GM12891 (cell line): ENCODE measurements at regions not wholly inside any gene's neighbourhood (a gene's known extent, or its start where the extent isn't known, plus 50 kb on each side); places are given as distances from the start of the nearest gene placed in this dataset.

Source experiments
- DNase-seq: peaks from one replicate; pipeline ENCODE4 v3.0.0; 2011; ENCODE audit warnings: low spot score; ENCODE audit not compliant: insufficient read length
- FAIRE-seq: peaks from 2 replicates; lab custom pipeline; 2011; peaks lifted over from hg19 to GRCh38; lab: Jason Lieb, UNC
- PAX5 ChIP-seq: IDR thresholded peaks from 2 replicates; pipeline ENCODE4 v1.6.1; 2011; ENCODE audit warnings: low read length, moderate library complexity, mild to moderate bottlenecking; ENCODE audit not compliant: insufficient read depth, severe bottlenecking
- POLR2A ChIP-seq: IDR thresholded peaks from 2 replicates; pipeline ENCODE4 v1.6.1; 2011; ENCODE audit warnings: low read depth, low read length, control low read depth
- POLR2AphosphoS5 ChIP-seq: IDR thresholded peaks from 2 replicates; pipeline ENCODE4 v1.6.1; 2011; ENCODE audit warnings: low read depth, low read length, control low read depth
- POU2F2 ChIP-seq: IDR thresholded peaks from 2 replicates; pipeline ENCODE4 v1.6.1; 2011; ENCODE audit warnings: low read depth, mild to moderate bottlenecking, control low read depth, low read length, moderate library complexity
- SPI1 ChIP-seq: IDR thresholded peaks from 2 replicates; pipeline ENCODE4 v1.6.1; 2011; ENCODE audit warnings: low read depth, low read length, control low read depth
- TAF1 ChIP-seq: IDR thresholded peaks from 2 replicates; pipeline ENCODE4 v1.6.1; 2011; ENCODE audit warnings: low read depth, low read length, control low read depth

DNA sequence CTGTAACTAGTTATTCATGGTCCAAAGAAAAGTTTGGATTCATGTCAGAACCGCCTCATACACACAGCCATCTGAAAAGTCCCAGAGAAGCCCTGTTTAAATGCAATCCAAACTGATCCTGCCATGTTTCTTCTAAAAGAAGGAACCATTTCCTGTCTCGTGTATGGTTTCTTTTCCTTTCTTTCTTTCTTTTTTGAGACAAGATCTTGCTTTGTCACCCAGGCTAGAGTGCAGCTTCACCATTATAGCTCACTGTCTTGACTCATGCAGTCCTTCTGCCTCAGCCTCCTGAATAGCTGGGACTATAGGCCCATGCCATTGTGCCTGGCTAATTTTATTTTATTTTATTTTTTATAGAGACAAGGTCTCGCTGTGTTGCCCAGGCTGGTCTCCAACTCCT, 77.4 kb upstream of the NSMCE3 start:
- FAIRE-seq (no peak), DNase-seq (no peak)
- TF ChIP-seq SPI1 (no peak), POLR2A (no peak), PAX5 (no peak), POLR2AphosphoS5 (no peak), TAF1 (no peak)

DNA sequence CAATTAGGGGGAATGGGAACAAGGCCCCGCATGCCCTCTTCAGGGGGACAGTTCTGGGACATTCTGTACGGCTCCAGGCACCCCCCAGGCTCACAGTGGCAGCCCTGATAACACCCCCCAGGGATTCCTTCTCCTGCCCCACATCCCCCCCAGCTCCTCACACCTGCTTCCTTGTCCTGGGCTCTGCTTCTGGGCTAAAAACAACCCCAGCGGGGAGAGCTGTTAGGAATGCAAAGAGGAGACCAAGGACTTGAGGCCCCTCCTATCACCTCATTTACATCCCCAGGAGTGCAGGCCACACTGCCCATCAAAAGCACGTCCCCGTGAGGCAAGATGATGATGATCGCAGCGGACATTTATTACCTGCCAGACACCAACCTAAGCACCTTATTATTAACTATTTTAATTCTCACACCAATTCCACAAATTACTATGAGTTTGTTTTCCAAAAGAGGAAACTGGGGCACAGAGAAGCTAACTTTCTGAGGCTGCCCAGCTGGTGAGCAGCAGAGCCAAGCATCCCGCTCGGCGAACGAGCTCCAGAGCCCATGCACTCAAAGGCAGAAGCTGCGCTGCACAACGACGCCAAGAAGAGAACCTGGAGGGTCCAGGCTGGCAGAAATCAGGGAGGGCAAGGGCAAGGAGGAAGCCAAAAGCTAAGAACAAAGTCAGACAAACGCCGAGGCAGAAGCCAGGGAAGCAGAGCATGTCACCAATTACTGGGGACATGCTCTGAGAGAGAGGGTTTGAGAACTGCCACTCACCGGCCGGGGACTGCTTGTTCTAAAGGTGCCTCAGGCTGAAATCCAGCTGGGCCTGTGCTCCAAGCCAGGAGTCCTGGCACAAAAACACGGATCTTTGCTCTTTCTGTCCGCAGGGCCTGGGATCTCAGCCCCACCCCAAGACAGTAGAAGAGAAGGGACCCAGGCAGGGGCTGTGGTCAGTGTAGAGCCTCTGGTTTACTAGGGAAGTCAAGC, 76.2 kb upstream of the NSMCE3 start:
- TF ChIP-seq POLR2A (no peak), SPI1 (no peak), POLR2AphosphoS5 (no peak), POU2F2 (no peak), TAF1 (no peak), PAX5 (no peak)
- FAIRE-seq = no peak
- no peak for DNase-seq

DNA sequence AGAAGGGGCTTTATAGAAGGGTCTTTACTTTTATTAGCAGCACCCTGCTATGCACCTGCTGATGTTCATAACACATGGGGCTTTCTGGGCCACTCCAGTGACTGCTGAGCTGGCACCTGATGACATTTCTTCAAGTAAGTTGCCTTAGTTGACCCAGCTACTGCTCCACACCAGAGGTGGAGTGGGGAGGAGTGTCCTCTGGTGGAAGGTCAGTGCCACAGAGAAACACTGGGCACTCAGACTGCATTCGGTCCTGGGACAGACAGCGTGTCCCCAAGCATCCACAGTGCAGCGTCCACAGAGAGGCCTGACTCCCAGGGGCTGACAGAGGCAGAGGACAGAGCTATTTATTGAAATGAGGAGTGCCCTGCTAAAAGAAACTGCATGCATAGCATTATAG, 74.9 kb upstream of the NSMCE3 start:
- no peak for TF ChIP-seq POU2F2
- TF ChIP-seq TAF1 = no peak
- TF ChIP-seq SPI1 = no peak
- no peak for TF ChIP-seq POLR2A
- no peak for TF ChIP-seq POLR2AphosphoS5
- no peak for TF ChIP-seq PAX5

DNA sequence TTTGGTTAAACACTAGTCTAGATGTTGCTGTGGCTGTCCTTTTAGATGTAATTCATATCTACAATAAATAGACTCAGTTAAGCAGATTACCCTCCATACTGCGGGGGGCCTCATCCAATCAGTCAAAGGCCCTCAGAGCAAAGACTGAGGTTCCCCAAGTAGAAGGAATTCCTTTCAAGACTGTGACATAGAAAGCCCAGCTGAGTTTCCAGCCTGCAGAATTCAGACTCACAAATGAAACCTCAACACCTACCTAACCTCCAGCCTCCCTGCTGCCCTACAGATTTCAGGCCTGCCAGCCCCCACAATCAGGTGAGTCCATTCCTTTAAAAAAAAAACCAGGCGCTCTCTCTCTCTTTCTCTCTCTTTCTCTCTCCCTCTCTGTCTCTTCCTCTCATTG, 73.6 kb upstream of the NSMCE3 start:
- no peak for FAIRE-seq
- TF ChIP-seq SPI1 (no peak), POLR2A (no peak), POLR2AphosphoS5 (no peak), TAF1 (no peak), PAX5 (no peak), POU2F2 (no peak)
- no peak for DNase-seq

More for the DNA sequence above, 74.9 kb upstream of the NSMCE3 start:
- DNase-seq = no peak
- FAIRE-seq = no peak

DNA sequence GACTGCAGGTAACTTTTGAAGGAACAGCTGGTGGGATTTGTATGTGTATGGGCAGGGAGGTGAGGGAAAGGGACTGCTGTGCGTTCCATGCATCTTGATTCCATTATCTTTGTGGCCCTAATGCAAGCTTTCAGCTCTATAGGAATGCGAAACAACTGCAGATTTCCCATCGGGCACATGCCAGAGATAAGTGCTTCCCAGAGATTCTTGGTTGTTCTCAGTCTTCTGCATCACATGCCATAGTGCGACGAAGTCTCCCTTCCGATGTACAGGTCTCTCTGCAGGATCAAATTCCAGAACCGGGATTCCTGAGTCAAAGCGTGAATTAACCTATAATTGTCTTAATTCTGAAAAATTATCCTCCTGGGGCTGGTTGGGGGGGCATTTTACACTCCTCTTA, 72.6 kb upstream of the NSMCE3 start:
- no peak for TF ChIP-seq TAF1
- FAIRE-seq (no peak), DNase-seq (no peak)

DNA sequence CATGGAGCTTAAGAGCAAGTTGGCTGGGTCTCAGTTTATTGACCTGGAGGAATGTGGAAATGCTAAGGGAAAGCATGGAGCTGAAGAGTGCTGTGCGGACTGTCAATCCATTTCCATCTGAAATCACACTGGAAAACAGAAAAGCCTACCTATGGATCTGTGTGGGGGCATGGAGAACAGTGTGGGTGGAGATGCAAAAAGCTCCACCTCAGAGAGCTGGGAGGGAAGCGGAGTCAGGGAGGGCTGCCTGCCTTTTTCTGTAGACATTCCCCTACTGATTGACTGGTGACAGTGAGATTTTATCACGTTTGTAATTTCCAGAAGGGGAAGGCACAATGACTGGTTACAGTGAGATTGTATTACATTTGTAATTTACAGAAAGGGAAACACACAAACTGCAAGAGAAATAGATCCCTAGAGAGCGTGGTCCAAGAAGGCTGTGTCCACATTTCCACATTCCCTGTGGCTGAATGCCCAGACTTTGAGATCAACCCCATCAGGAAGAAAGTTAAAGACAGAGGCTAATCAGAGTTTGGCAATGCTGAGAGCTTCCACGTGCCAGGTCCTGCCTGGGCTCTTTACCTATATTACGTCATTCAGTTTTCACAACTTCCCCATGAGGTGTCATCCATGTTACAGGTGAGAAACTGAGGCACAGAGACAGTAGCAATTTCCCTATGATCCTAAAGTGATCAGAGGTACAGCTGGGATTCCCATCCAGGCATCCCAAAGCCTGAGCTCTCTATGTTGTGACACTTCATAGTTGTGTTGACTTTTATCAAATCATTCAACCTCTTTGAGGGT, 67.7 kb upstream of the NSMCE3 start:
- FAIRE-seq = no peak
- no peak for DNase-seq

DNA sequence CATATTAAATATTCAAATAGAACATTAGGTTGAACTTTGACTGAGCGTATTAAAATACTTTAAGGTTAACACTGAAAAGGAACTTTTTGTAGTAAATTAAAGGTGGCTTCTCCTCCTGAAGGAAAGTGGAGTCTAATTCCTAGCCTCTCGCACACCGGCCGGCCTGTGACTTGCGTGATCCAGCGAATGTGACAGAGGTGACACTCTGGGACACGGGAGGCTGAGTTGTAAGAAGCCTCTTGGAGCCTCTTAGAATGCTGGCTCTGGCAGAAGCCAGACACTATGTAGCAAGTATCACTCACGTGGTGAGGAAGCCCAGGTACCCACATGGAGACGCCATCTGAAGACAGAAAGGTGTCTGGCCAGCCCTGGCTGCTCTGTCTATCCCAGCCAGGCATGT, 64.9 kb upstream of the NSMCE3 start:
- TF ChIP-seq POU2F2 (no peak), PAX5 (no peak), POLR2AphosphoS5 (no peak), TAF1 (no peak), SPI1 (no peak), POLR2A (no peak)
- DNase-seq (no peak), FAIRE-seq (no peak)

More for the DNA sequence above, 67.7 kb upstream of the NSMCE3 start:
- TF ChIP-seq POU2F2 (no peak), PAX5 (no peak), POLR2A (no peak), POLR2AphosphoS5 (no peak), TAF1 (no peak), SPI1 (no peak)

DNA sequence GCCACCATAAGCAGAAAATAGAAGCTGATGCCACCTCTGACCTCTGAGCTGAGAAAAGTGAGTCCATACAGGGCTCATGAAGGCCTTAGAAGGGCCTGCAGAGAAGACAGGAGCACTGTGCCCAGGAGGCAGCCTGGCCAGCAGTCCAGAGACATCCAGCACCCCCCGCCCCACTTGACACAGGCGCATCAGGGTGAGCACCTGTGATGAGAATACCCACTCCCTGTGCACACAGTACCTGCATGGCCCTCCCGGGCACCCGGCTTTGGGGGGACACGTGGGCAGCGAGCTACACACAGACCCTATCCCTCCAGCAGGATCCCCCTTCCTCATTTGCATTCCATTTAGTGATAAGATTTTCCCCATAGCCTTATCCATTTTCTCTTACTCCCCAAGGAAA, 63.6 kb upstream of the NSMCE3 start:
- TF ChIP-seq POLR2A (no peak), TAF1 (no peak), POU2F2 (no peak), PAX5 (no peak), POLR2AphosphoS5 (no peak), SPI1 (no peak)
- FAIRE-seq = no peak
- DNase-seq = no peak

DNA sequence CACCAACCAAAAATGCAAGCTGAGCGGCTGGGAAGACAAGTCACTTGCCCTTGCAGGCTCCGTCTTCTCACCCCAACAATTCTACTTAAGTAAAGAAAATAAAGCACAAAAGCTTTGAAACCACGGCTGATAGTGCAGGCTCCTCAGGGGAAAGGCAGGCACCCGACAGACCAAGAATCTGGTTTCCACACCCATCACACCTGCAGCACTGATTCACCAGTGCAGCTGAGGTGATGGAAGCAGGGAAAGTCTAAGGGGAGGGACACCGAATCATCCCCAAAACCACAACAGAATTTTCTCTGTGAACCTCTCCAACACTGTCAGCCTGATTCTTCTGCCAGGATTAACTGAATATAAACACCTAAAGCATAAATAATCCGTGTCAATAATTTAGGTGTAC, 62.0 kb upstream of the NSMCE3 start:
- FAIRE-seq (no peak), DNase-seq (no peak)
- TF ChIP-seq POLR2AphosphoS5 (no peak), SPI1 (no peak), PAX5 (no peak), TAF1 (no peak), POU2F2 (no peak), POLR2A (no peak)
